IMR-90 (cell line): ENCODE measurements at regions not wholly inside any gene's neighbourhood (a gene's known extent, or its start where the extent isn't known, plus 50 kb on each side); places are given as distances from the start of the nearest gene placed in this dataset.

Experiments used
- ATAC-seq: fragments of 200-7000 bp; cut with Tn5 transposase; 2 replicates; pipeline ENCODE4 v1.9.1; 2020; ENCODE audit warnings: low read depth, mild to moderate bottlenecking, moderate library complexity
- BruUV-seq: library from RNA; stranded (reverse); fragments of 400-500 nt; replicated peaks from 2 replicates; lab custom pipeline; 2021; lab: Mats Ljungman, UMichigan
- CTCF ChIA-PET: fragments of 300-600 bp; formaldehyde crosslinking; extraction: SDS; loops from one replicate; lab custom pipeline; 2021; ENCODE audit warnings: antibody characterized with exemption; lab: Yijun Ruan, JAX
- POLR2A ChIA-PET: fragments of 300-600 bp; sonication (Branson Sonifier 250); formaldehyde crosslinking; loops from one replicate; lab custom pipeline; 2022; ENCODE audit warnings: antibody characterized with exemption; ENCODE audit not compliant: unreplicated experiment; lab: Charles Lee
- DNase-seq: peaks from one replicate; pipeline ENCODE4 v3.0.0; 2013
- H2AFZ ChIP-seq: replicated peaks from 2 replicates; pipeline ENCODE3; 2013; ENCODE audit warnings: low read length, mild to moderate bottlenecking; ENCODE audit not compliant: poor library complexity
- H2AK5ac ChIP-seq: 2 replicates; pipeline ENCODE4 v1.6.1; 2013; ENCODE audit warnings: low read depth, low read length, inconsistent platforms
- H2AK9ac ChIP-seq: replicated peaks from 2 replicates; pipeline ENCODE3; 2013; ENCODE audit warnings: mild to moderate bottlenecking, low read depth, low read length, moderate library complexity; ENCODE audit not compliant: poor library complexity
- H2BK120ac ChIP-seq: 2 replicates; pipeline ENCODE4 v1.6.1; 2013; ENCODE audit warnings: low read depth, low read length, inconsistent platforms
- H2BK15ac ChIP-seq: 3 replicates; pipeline ENCODE4 v1.6.1; 2013; ENCODE audit warnings: low read depth, low read length, inconsistent platforms
- H2BK20ac ChIP-seq: 2 replicates; pipeline ENCODE4 v1.6.1; 2013; ENCODE audit warnings: low read depth, mild to moderate bottlenecking, inconsistent platforms, low read length, moderate library complexity
- H2BK5ac ChIP-seq: 2 replicates; pipeline ENCODE4 v1.6.1; 2013; ENCODE audit warnings: mild to moderate bottlenecking, low read depth, low read length, inconsistent platforms; ENCODE audit not compliant: poor library complexity, severe bottlenecking
- H3K14ac ChIP-seq: replicated peaks from 2 replicates; pipeline ENCODE4 v1.6.1; 2013; ENCODE audit warnings: low read depth, low read length, inconsistent platforms
- H3K18ac ChIP-seq: 2 replicates; pipeline ENCODE4 v1.6.1; 2013; ENCODE audit warnings: low read depth, low read length, control low read depth
- H3K23ac ChIP-seq: 2 replicates; pipeline ENCODE4 v1.6.1; 2013; ENCODE audit warnings: low read depth, low read length, inconsistent platforms
- H3K27ac ChIP-seq: 2 replicates; pipeline ENCODE4 v1.5.1; 2013; ENCODE audit warnings: mild to moderate bottlenecking, control low read depth, low read length; ENCODE audit not compliant: insufficient read depth
- H3K27me3 ChIP-seq: 2 replicates; pipeline ENCODE4 v1.6.1; 2013; ENCODE audit warnings: low read length; ENCODE audit not compliant: control insufficient read depth, insufficient read depth
- H3K36me3 ChIP-seq: 2 replicates; pipeline ENCODE4 v1.6.1; 2013; ENCODE audit warnings: low read length, mixed read lengths; ENCODE audit not compliant: control insufficient read depth, insufficient read depth
- H3K4ac ChIP-seq: 2 replicates; pipeline ENCODE4 v1.6.1; 2013; ENCODE audit warnings: low read depth, low read length, inconsistent platforms
- H3K4me1 ChIP-seq: 2 replicates; pipeline ENCODE4 v1.6.1; 2013; ENCODE audit warnings: low read length, mixed read lengths; ENCODE audit not compliant: control insufficient read depth, insufficient read depth
- H3K4me2 ChIP-seq: 2 replicates; pipeline ENCODE4 v1.6.1; 2013; ENCODE audit warnings: low read depth, mild to moderate bottlenecking, control low read depth, low read length, moderate library complexity
- H3K4me3 ChIP-seq: 2 replicates; pipeline ENCODE4 v1.5.1; 2013; ENCODE audit warnings: low read depth, mild to moderate bottlenecking, control low read depth, low read length, moderate library complexity; ENCODE audit not compliant: insufficient read depth
- H3K56ac ChIP-seq: 2 replicates; pipeline ENCODE4 v1.6.1; 2013; ENCODE audit warnings: low read length, inconsistent platforms; ENCODE audit not compliant: insufficient read depth; ENCODE audit errors: extremely low read depth
- H3K79me1 ChIP-seq, 2 experiments: 2 replicates each; pipeline ENCODE4 v1.6.1; 2013; ENCODE audit warnings: low read length in 2 of 2, inconsistent platforms in 1 of 2, low read depth in 1 of 2
- H3K9ac ChIP-seq: 2 replicates; pipeline ENCODE4 v1.6.1; 2013; ENCODE audit warnings: low read depth, low read length, control low read depth
- H3K9me1 ChIP-seq: 2 replicates; pipeline ENCODE4 v1.6.1; 2013; ENCODE audit warnings: low read length, inconsistent platforms; ENCODE audit not compliant: insufficient read depth
- H3K9me3 ChIP-seq: 2 replicates; pipeline ENCODE4 v1.6.1; 2013; ENCODE audit warnings: low read length; ENCODE audit not compliant: control insufficient read depth, insufficient read depth
- H4K20me1 ChIP-seq: 2 replicates; pipeline ENCODE4 v1.6.1; 2013; ENCODE audit warnings: low read length, inconsistent platforms; ENCODE audit not compliant: insufficient read depth
- H4K5ac ChIP-seq: 2 replicates; pipeline ENCODE4 v1.6.1; 2013; ENCODE audit warnings: mild to moderate bottlenecking, low read depth, low read length, control low read depth
- H4K8ac ChIP-seq, 2 experiments: 2 replicates each; pipeline ENCODE4 v1.6.1; 2013; ENCODE audit warnings: low read depth in 2 of 2, low read length in 2 of 2, control low read depth in 1 of 2, inconsistent platforms in 1 of 2
- H4K91ac ChIP-seq: 2 replicates; pipeline ENCODE4 v1.6.1; 2013; ENCODE audit warnings: low read depth, low read length, inconsistent platforms; ENCODE audit not compliant: insufficient read depth
- BHLHE40 ChIP-seq: fragments of 150-350 bp; IDR thresholded peaks from 2 replicates; pipeline ENCODE4 v1.6.1; 2016; ENCODE audit warnings: mild to moderate bottlenecking, low read depth, low read length
- CEBPB ChIP-seq: IDR thresholded peaks from 2 replicates; pipeline ENCODE4 v1.6.1; 2012; ENCODE audit warnings: low read depth, low read length, improper control_type of control experiment
- CHD1 ChIP-seq: IDR thresholded peaks from 2 replicates; pipeline ENCODE4 v1.6.1; 2012; ENCODE audit warnings: low read depth, low read length, improper control_type of control experiment
- FOS ChIP-seq: fragments of 150-350 bp; IDR thresholded peaks from 2 replicates; pipeline ENCODE4 v1.6.1; 2016; ENCODE audit warnings: low read depth, low read length
- MAFK ChIP-seq: IDR thresholded peaks from 2 replicates; pipeline ENCODE4 v1.6.1; 2012; ENCODE audit warnings: low read depth, low read length, improper control_type of control experiment
- MAZ ChIP-seq: IDR thresholded peaks from 2 replicates; pipeline ENCODE4 v1.6.1; 2012; ENCODE audit warnings: low read depth, mild to moderate bottlenecking, low read length, improper control_type of control experiment, moderate library complexity, borderline replicate concordance
- MXI1 ChIP-seq: IDR thresholded peaks from 2 replicates; pipeline ENCODE4 v1.6.1; 2012; ENCODE audit warnings: low read depth, mild to moderate bottlenecking, low read length, moderate library complexity, borderline replicate concordance
- RCOR1 ChIP-seq: IDR thresholded peaks from 2 replicates; pipeline ENCODE4 v1.6.1; 2012; ENCODE audit warnings: mild to moderate bottlenecking, low read length, improper control_type of control experiment; ENCODE audit not compliant: insufficient replicate concordance
- RFX5 ChIP-seq: IDR thresholded peaks from 2 replicates; pipeline ENCODE4 v1.8.0; 2012; ENCODE audit warnings: low read depth, mild to moderate bottlenecking, low read length, moderate library complexity
- SMC3 ChIP-seq: fragments of 150-350 bp; IDR thresholded peaks from 2 replicates; pipeline ENCODE4 v1.6.1; 2016; ENCODE audit warnings: low read depth, mild to moderate bottlenecking, antibody characterized with exemption, low read length, moderate library complexity
- WGBS, 2 experiments: methylation state at CpG; one replicate each; pipeline versions ENCODE4 v1.1.5 to v1.1.7; 2013; ENCODE audit warnings: missing lambda C conversion rate in 2 of 2; ENCODE audit not compliant: insufficient read length in 1 of 2; ENCODE audit errors: extremely low coverage in 2 of 2; 5-methylcytosine and 5-hydroxymethylcytosine counted together
- dilution Hi-C: fragments of 300-500 bp; cut with HindIII; formaldehyde crosslinking; loops from one replicate; pipeline ENCODE4 v1.14.3; 2018; ENCODE audit warnings: low sequenced_read_pairs; ENCODE audit not compliant: unreplicated experiment
- in situ Hi-C: fragments of 300-500 bp; cut with MboI; formaldehyde crosslinking; loops from 3 replicates; pipeline ENCODE4 v1.14.3; 2019; ENCODE audit warnings: low sequenced_read_pairs, inconsistent platforms, mixed read lengths
- intact Hi-C: fragments of 100-400 bp; cut with micrococcal nuclease; formaldehyde crosslinking; loops from 2 replicates; pipeline ENCODE4 v1.10.0; 2022
- TF ChIP-seq, protein P1 (sequence below): conservative IDR thresholded peaks from 2 replicates; pipeline ENCODE4 v1.5.1; 2012; ENCODE audit warnings: mild to moderate bottlenecking, low read depth, low read length, improper control_type of control experiment
- TF ChIP-seq, protein P2 (sequence below): fragments of 150-350 bp; IDR thresholded peaks from 2 replicates; pipeline ENCODE4 v1.6.1; 2017; ENCODE audit warnings: mild to moderate bottlenecking, antibody characterized with exemption, low read length, low read depth
- TF ChIP-seq, protein P3 (sequence below): fragments of 150-350 bp; IDR thresholded peaks from 2 replicates; pipeline ENCODE4 v1.6.1; 2016; ENCODE audit warnings: low read depth, mild to moderate bottlenecking, low read length, moderate library complexity, borderline replicate concordance

DNA sequence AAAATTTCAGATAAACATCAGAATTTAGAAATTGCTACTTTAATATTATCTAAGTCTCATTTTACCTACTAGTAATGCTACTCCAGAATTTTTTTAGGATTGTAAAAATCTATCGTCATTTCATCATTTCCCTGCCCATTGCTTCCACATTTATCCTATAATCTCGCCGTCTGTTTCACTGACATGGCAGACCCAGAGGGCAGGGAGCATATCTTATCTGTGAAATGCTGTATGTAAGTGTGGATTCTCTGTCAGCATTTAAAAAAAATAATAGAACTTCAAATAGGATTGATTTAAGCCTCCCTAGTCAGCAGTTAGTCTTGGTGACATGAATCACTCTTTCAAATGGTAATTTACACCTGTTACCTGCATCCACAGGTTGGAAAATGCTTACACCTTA is 314.4 kb downstream of the PCDH7 start:
- H2BK20ac ChIP-seq: no peak overlapping the region
- no peak overlapping the region for H2BK15ac ChIP-seq
- no peak overlapping the region for H2AFZ ChIP-seq
- no peak overlapping the region for H4K91ac ChIP-seq
- H2AK5ac ChIP-seq: no peak overlapping the region
- intact Hi-C loops (no loop called here), in situ Hi-C loops (no loop called here), dilution Hi-C loops (no loop called here)
- H3K56ac ChIP-seq: no peak overlapping the region
- POLR2A ChIA-PET: no interaction called here
- no peaks in the 10 kb centered on the region for H3K36me3 ChIP-seq
- ATAC-seq (no peak), DNase-seq (no peak)
- H3K79me1 ChIP-seq: no peaks in the 10 kb centered on the region
- no peak overlapping the region for H3K27ac ChIP-seq
- no TSS peak for BruUV-seq
- H3K14ac ChIP-seq: no peak overlapping the region
- H3K4me2 ChIP-seq: no peak overlapping the region
- TF ChIP-seq CEBPB (no peak), BHLHE40 (no peak), RCOR1 (no peak), MAFK (no peak), MAZ (no peak), FOS (no peak), SMC3 (no peak), CHD1 (no peak), MXI1 (no peak), RFX5 (no peak)
- TF ChIP-seq, protein P1, sequence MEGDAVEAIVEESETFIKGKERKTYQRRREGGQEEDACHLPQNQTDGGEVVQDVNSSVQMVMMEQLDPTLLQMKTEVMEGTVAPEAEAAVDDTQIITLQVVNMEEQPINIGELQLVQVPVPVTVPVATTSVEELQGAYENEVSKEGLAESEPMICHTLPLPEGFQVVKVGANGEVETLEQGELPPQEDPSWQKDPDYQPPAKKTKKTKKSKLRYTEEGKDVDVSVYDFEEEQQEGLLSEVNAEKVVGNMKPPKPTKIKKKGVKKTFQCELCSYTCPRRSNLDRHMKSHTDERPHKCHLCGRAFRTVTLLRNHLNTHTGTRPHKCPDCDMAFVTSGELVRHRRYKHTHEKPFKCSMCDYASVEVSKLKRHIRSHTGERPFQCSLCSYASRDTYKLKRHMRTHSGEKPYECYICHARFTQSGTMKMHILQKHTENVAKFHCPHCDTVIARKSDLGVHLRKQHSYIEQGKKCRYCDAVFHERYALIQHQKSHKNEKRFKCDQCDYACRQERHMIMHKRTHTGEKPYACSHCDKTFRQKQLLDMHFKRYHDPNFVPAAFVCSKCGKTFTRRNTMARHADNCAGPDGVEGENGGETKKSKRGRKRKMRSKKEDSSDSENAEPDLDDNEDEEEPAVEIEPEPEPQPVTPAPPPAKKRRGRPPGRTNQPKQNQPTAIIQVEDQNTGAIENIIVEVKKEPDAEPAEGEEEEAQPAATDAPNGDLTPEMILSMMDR: no peak
- TF ChIP-seq, protein P2, sequence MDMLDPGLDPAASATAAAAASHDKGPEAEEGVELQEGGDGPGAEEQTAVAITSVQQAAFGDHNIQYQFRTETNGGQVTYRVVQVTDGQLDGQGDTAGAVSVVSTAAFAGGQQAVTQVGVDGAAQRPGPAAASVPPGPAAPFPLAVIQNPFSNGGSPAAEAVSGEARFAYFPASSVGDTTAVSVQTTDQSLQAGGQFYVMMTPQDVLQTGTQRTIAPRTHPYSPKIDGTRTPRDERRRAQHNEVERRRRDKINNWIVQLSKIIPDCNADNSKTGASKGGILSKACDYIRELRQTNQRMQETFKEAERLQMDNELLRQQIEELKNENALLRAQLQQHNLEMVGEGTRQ: no peak
- TF ChIP-seq, protein P3, sequence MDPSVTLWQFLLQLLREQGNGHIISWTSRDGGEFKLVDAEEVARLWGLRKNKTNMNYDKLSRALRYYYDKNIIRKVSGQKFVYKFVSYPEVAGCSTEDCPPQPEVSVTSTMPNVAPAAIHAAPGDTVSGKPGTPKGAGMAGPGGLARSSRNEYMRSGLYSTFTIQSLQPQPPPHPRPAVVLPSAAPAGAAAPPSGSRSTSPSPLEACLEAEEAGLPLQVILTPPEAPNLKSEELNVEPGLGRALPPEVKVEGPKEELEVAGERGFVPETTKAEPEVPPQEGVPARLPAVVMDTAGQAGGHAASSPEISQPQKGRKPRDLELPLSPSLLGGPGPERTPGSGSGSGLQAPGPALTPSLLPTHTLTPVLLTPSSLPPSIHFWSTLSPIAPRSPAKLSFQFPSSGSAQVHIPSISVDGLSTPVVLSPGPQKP: no peak
- H4K5ac ChIP-seq: no peak overlapping the region
- no CpG with 5 or more reads among the region's 3 CpGs for WGBS, 2 experiments
- no peaks in the 10 kb centered on the region for H3K27me3 ChIP-seq
- CTCF ChIA-PET: no interaction called here
- no peaks in the 10 kb centered on the region for H3K9me3 ChIP-seq
- no peaks in the 10 kb centered on the region for H4K20me1 ChIP-seq
- no peak overlapping the region for H2BK120ac ChIP-seq
- H3K18ac ChIP-seq: no peak overlapping the region
- H4K8ac ChIP-seq: no peak overlapping the region
- H3K4me3 ChIP-seq: no peak overlapping the region
- H2BK5ac ChIP-seq: no peak overlapping the region
- H3K4me1 ChIP-seq: no peaks in the 10 kb centered on the region
- no peak overlapping the region for H3K23ac ChIP-seq
- no peak overlapping the region for H3K4ac ChIP-seq
- no peaks in the 10 kb centered on the region for H3K9me1 ChIP-seq
- no peak overlapping the region for H3K9ac ChIP-seq
- no peak overlapping the region for H2AK9ac ChIP-seq
